BE2C (cell line): ENCODE measurements at regions not wholly inside any gene's neighbourhood (a gene's known extent, or its start where the extent isn't known, plus 50 kb on each side); places are given as distances from the start of the nearest gene placed in this dataset.

Experiments used
- DNase-seq: peaks from one replicate; pipeline ENCODE4 v3.0.0-alpha.2; 2020
- H3K27me3 ChIP-seq: fragments of 250-450 bp; sonication (Bioruptor Pico); 2 replicates; pipeline ENCODE4 v1.5.1; 2020; ENCODE audit warnings: mild to moderate bottlenecking
- H3K36me3 ChIP-seq: fragments of 250-450 bp; sonication (Bioruptor Pico); 2 replicates; pipeline ENCODE4 v1.5.1; 2020; ENCODE audit warnings: mild to moderate bottlenecking
- H3K4me1 ChIP-seq: fragments of 250-450 bp; sonication (Bioruptor Pico); 2 replicates; pipeline ENCODE4 v1.5.1; 2020
- H3K4me3 ChIP-seq: 2 replicates; pipeline ENCODE4 v1.5.1; 2011; ENCODE audit warnings: low read depth, low read length
- H3K9me3 ChIP-seq: fragments of 250-450 bp; sonication (Bioruptor Pico); 2 replicates; pipeline ENCODE4 v1.5.1; 2020
- CTCF ChIP-seq: IDR thresholded peaks from 2 replicates; pipeline ENCODE4 v1.5.1; 2012; ENCODE audit warnings: mild to moderate bottlenecking, low read depth, low read length

GRCh38 chr18:48476550-48476917 is 62.3 kb upstream of the CTIF start:
- no peak for TF ChIP-seq CTCF
- Histone ChIP-seq H3K4me1 (no peaks in the 10 kb centered on the region), H3K36me3 (no peaks in the 10 kb centered on the region), H3K9me3 (no peaks in the 10 kb centered on the region), H3K27me3 (no peaks in the 10 kb centered on the region), H3K4me3 (no peak overlapping the region)
- DNase-seq, result no peak

- Histone ChIP-seq H3K4me3 (no peak overlapping the region), H3K4me1 (no peaks in the 10 kb centered on the region), H3K36me3 (no peaks in the 10 kb centered on the region), H3K9me3 (no peaks in the 10 kb centered on the region), H3K27me3 (no peaks in the 10 kb centered on the region)
- TF ChIP-seq CTCF, result peak; percentile 72
- peak; percentile 42 for DNase-seq
Measured at GRCh38 chr18:48475635-48476549, 62.9 kb upstream of the CTIF start.

GRCh38 chr18:48473816-48474215 is 64.6 kb upstream of the ZBTB7C start:
- no peak for TF ChIP-seq CTCF
- Histone ChIP-seq H3K4me1 (no peaks in the 10 kb centered on the region), H3K9me3 (no peaks in the 10 kb centered on the region), H3K4me3 (no peak overlapping the region), H3K27me3 (no peaks in the 10 kb centered on the region), H3K36me3 (no peaks in the 10 kb centered on the region)
- no peak for DNase-seq

GRCh38 chr18:48472610-48473009 is 63.4 kb upstream of the ZBTB7C start:
- no peaks in the 10 kb centered on the region for H3K9me3 ChIP-seq
- no peak overlapping the region for H3K4me3 ChIP-seq
- no peaks in the 10 kb centered on the region for H3K36me3 ChIP-seq
- TF ChIP-seq CTCF, result no peak
- H3K4me1 ChIP-seq, result no peaks in the 10 kb centered on the region
- DNase-seq, result no peak
- H3K27me3 ChIP-seq, result no peaks in the 10 kb centered on the region

GRCh38 chr18:48470484-48471180 is 61.4 kb upstream of the ZBTB7C start:
- no peak for DNase-seq
- Histone ChIP-seq H3K4me1 (no peaks in the 10 kb centered on the region), H3K4me3 (no peak overlapping the region), H3K27me3 (no peaks in the 10 kb centered on the region), H3K36me3 (no peaks in the 10 kb centered on the region), H3K9me3 (no peaks in the 10 kb centered on the region)
- no peak for TF ChIP-seq CTCF

GRCh38 chr18:48468151-48468550 is 59.0 kb upstream of the ZBTB7C start:
- Histone ChIP-seq H3K4me3 (no peak overlapping the region), H3K36me3 (no peaks in the 10 kb centered on the region), H3K9me3 (no peaks in the 10 kb centered on the region), H3K4me1 (no peaks in the 10 kb centered on the region), H3K27me3 (no peaks in the 10 kb centered on the region)
- no peak for DNase-seq
- no peak for TF ChIP-seq CTCF
